ENCODE measurements at regions not wholly inside any gene's neighbourhood (a gene's known extent, or its start where the extent isn't known, plus 50 kb on each side); places are given as distances from the start of the nearest gene placed in this dataset.

DNA sequence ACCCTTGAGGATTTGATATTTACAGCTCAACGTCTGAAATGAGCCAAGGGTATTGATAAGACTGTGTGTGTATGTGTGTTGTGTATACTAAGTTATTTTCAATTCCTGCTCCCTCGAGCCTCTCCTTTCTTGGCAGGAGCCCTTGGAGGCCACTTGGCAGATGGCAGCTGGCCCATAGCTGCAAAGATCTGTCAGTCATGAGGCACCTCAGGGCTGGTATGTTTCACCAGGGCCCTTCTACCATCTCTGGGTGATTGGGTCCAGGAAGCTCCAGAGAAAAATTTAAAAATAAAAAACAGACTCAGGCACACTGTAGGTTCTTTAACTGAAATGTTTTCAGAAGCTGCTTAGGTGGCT, 355.7 kb downstream of the HAPSTR1 start:
- Histone ChIP-seq H3K27me3 (ENCODE audit: low read length) (no peaks in the 10 kb centered on the region), H3K4me2 (ENCODE audit: low read depth, low read length, poor library complexity, severe bottlenecking) (no peak overlapping the region), H3K36me3 (ENCODE audit: insufficient read depth, low read length) (no peaks in the 10 kb centered on the region), H3K9ac (ENCODE audit: low read length) (no peak overlapping the region), H3K4me3 (ENCODE audit: low read length) (no peak overlapping the region), H3K9me3 (ENCODE audit: low read length) (no peaks in the 10 kb centered on the region), H3K79me2 (ENCODE audit: low read length) (no peaks in the 10 kb centered on the region), H2AFZ (ENCODE audit: low read length) (no peak overlapping the region), H4K20me1 (ENCODE audit: insufficient read depth, low read depth, low read length) (no peaks in the 10 kb centered on the region), H3K9me2 (replicated peaks; ENCODE audit: insufficient read depth, low read length) (no peaks in the 10 kb centered on the region), H3K4me1 (ENCODE audit: low read length) (no peaks in the 10 kb centered on the region), H3K27ac (ENCODE audit: low read length) (no peak overlapping the region)
- DNase-seq = no peak

DNA sequence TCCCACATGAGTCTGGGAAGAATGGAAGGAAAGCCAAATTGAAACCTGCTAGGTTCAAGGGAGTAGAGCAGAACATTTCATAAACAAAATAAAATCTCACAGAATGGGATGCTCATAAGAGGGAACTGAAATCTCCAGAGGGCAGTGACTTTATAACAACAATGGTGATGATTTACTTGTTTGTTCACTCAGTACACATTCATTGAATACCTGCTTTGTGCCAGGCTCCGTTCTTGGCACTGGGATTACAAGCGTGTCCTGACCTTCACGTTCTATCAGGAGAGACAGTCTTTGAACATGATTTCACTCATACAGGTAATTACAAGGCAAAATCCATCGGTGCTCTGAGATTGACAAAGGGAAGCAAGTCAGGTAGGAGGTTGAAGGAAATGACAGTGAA, 356.3 kb downstream of the HAPSTR1 start:
- Histone ChIP-seq H3K9ac (ENCODE audit: low read length) (no peak overlapping the region), H3K9me2 (replicated peaks; ENCODE audit: insufficient read depth, low read length) (no peaks in the 10 kb centered on the region), H2AFZ (ENCODE audit: low read length) (no peak overlapping the region), H3K4me1 (ENCODE audit: low read length) (no peaks in the 10 kb centered on the region), H3K4me2 (ENCODE audit: low read depth, low read length, poor library complexity, severe bottlenecking) (no peak overlapping the region), H3K27me3 (ENCODE audit: low read length) (no peaks in the 10 kb centered on the region), H3K79me2 (ENCODE audit: low read length) (no peaks in the 10 kb centered on the region), H3K9me3 (ENCODE audit: low read length) (no peaks in the 10 kb centered on the region), H3K4me3 (ENCODE audit: low read length) (no peak overlapping the region), H3K27ac (ENCODE audit: low read length) (no peak overlapping the region), H3K36me3 (ENCODE audit: insufficient read depth, low read length) (no peaks in the 10 kb centered on the region), H4K20me1 (ENCODE audit: insufficient read depth, low read depth, low read length) (no peaks in the 10 kb centered on the region)
- DNase-seq = no peak

DNA sequence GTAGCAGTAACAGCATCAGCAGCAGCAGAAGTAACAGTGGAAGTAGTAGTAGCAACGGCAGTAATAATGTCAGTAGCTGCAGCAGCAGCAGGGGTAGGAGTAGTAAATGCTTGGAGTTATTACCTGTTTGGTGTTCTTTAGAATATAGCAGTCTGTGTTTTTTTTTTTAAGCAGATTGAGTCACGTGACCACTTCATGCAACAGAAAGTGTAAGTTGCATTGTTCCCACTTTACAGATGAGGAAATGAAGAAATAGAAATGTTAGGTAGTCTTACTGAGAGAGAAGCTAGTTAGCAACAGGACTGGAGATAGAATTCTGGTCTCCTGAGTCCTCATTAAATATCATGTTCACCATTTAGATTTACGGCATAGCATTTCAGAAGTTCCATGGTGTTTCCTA, 358.2 kb downstream of the HAPSTR1 start:
- Histone ChIP-seq H3K27ac (ENCODE audit: low read length) (no peak overlapping the region), H3K4me2 (ENCODE audit: low read depth, low read length, poor library complexity, severe bottlenecking) (no peak overlapping the region), H3K4me1 (ENCODE audit: low read length) (no peaks in the 10 kb centered on the region), H3K79me2 (ENCODE audit: low read length) (no peaks in the 10 kb centered on the region), H3K9me3 (ENCODE audit: low read length) (no peaks in the 10 kb centered on the region), H3K36me3 (ENCODE audit: insufficient read depth, low read length) (no peaks in the 10 kb centered on the region), H3K27me3 (ENCODE audit: low read length) (peaks cover 2% of the 10 kb centered on the region; the same call in 1 of the 2 replicates), H4K20me1 (ENCODE audit: insufficient read depth, low read depth, low read length) (no peaks in the 10 kb centered on the region), H3K9me2 (replicated peaks; ENCODE audit: insufficient read depth, low read length) (no peaks in the 10 kb centered on the region), H2AFZ (ENCODE audit: low read length) (no peak overlapping the region), H3K9ac (ENCODE audit: low read length) (no peak overlapping the region), H3K4me3 (ENCODE audit: low read length) (no peak overlapping the region)
- no peak for DNase-seq

DNA sequence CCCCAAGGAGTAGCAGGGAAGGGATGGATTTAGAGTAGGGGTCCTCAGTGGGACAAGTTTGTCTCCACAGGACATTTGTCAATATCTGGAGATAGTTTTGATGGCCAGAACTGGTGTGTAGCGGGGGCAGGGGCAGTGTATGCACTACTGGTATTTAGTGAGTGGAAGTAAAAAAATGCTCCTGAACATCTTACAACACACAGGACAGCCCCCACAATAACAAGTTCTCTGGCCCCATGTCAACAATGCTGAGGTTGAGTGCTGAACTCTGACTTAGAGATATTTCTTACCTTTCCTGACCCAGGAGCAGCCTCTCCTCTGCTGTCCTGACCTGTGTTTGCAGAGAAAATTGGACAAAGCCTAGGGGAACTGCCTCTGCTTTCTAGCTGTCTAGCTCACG, 365.8 kb downstream of the HAPSTR1 start:
- Histone ChIP-seq H3K9me3 (ENCODE audit: low read length) (no peaks in the 10 kb centered on the region), H3K27me3 (ENCODE audit: low read length) (peaks cover 2% of the 10 kb centered on the region; the same call in 1 of the 2 replicates), H2AFZ (ENCODE audit: low read length) (no peak overlapping the region), H3K4me3 (ENCODE audit: low read length) (no peak overlapping the region), H3K79me2 (ENCODE audit: low read length) (no peaks in the 10 kb centered on the region), H3K9me2 (replicated peaks; ENCODE audit: insufficient read depth, low read length) (no peaks in the 10 kb centered on the region), H4K20me1 (ENCODE audit: insufficient read depth, low read depth, low read length) (no peaks in the 10 kb centered on the region), H3K27ac (ENCODE audit: low read length) (no peak overlapping the region), H3K4me1 (ENCODE audit: low read length) (no peaks in the 10 kb centered on the region), H3K4me2 (ENCODE audit: low read depth, low read length, poor library complexity, severe bottlenecking) (no peak overlapping the region), H3K36me3 (ENCODE audit: insufficient read depth, low read length) (no peaks in the 10 kb centered on the region), H3K9ac (ENCODE audit: low read length) (no peak overlapping the region)
- no peak for DNase-seq

DNA sequence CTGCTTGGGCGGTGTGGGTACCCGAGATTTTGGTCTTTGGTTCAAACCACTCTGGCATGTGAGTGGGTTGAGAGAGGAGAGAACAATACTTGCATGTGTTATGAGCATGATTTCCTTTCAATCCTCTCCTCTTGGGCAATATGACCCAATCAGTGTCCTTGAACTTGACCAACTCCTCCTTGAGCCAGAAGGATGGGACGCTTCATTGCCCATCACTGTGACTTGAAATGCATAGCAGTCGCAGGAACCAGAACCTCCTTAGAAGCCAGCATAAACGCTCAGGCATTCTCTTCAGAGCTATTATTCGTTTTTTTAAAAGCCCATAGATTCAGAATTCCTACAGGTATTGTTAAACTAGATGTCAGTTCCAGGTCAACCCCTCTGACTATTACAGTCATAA, 367.4 kb downstream of the HAPSTR1 start:
- Histone ChIP-seq H4K20me1 (ENCODE audit: insufficient read depth, low read depth, low read length) (no peaks in the 10 kb centered on the region), H3K27me3 (ENCODE audit: low read length) (peaks cover under 1% of the 10 kb centered on the region; the same call in 1 of the 2 replicates), H3K9me2 (replicated peaks; ENCODE audit: insufficient read depth, low read length) (no peaks in the 10 kb centered on the region), H2AFZ (ENCODE audit: low read length) (no peak overlapping the region), H3K79me2 (ENCODE audit: low read length) (no peaks in the 10 kb centered on the region), H3K9me3 (ENCODE audit: low read length) (no peaks in the 10 kb centered on the region), H3K36me3 (ENCODE audit: insufficient read depth, low read length) (no peaks in the 10 kb centered on the region), H3K9ac (ENCODE audit: low read length) (no peak overlapping the region), H3K4me1 (ENCODE audit: low read length) (no peaks in the 10 kb centered on the region), H3K4me3 (ENCODE audit: low read length) (no peak overlapping the region), H3K4me2 (ENCODE audit: low read depth, low read length, poor library complexity, severe bottlenecking) (no peak overlapping the region), H3K27ac (ENCODE audit: low read length) (no peak overlapping the region)
- DNase-seq = no peak

DNA sequence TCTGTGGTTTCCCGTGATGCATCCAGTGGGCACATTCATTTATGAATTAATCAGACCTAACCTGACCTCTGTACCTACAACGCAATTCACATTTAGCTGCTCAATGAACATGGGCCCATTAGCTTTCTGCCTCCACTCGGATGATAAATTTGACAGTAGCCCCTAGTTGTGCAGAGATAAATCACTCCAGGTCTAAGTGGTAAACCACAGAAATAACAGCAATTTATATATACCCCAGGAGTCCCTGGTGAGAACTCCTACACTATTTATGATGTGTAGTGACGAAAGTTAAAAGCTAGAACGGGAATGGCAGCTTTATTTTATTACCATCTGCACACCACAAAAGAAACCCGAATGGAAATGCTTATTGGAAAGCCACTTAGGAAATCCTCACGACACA, 371.5 kb downstream of the HAPSTR1 start:
- Histone ChIP-seq H3K27me3 (ENCODE audit: low read length) (no peaks in the 10 kb centered on the region), H3K36me3 (ENCODE audit: insufficient read depth, low read length) (no peaks in the 10 kb centered on the region), H3K27ac (ENCODE audit: low read length) (no peak overlapping the region), H3K9me2 (replicated peaks; ENCODE audit: insufficient read depth, low read length) (no peaks in the 10 kb centered on the region), H2AFZ (ENCODE audit: low read length) (no peak overlapping the region), H3K79me2 (ENCODE audit: low read length) (no peaks in the 10 kb centered on the region), H3K4me3 (ENCODE audit: low read length) (no peak overlapping the region), H3K4me2 (ENCODE audit: low read depth, low read length, poor library complexity, severe bottlenecking) (no peak overlapping the region), H4K20me1 (ENCODE audit: insufficient read depth, low read depth, low read length) (no peaks in the 10 kb centered on the region), H3K9me3 (ENCODE audit: low read length) (no peaks in the 10 kb centered on the region), H3K4me1 (ENCODE audit: low read length) (no peaks in the 10 kb centered on the region), H3K9ac (ENCODE audit: low read length) (no peak overlapping the region)
- no peak for DNase-seq

DNA sequence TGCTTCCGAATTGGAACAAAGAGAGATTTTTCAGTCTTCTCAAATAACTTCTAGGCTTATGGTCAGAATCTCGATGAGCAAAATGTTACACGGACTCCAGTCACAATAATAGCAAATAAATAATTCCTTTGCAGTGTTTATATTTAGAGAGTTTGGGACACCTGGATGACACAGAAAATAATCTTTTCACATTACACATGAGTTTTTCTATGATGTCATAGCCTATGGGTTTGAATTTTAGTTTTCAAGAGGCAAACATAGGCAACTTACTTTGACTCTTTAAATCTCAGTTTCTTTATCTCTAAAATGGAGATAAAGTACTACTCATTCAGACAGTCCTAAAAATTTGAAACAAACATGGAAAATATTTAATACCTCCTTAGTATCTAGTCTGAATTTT, 372.0 kb downstream of the HAPSTR1 start:
- H3K9me3 ChIP-seq (ENCODE audit: low read length) = no peaks in the 10 kb centered on the region
- H3K27me3 ChIP-seq (ENCODE audit: low read length) = no peaks in the 10 kb centered on the region
- DNase-seq = no peak
- no peaks in the 10 kb centered on the region for H3K36me3 ChIP-seq (ENCODE audit: insufficient read depth, low read length)
- no peak overlapping the region for H3K4me2 ChIP-seq (ENCODE audit: low read depth, low read length, poor library complexity, severe bottlenecking)
- H2AFZ ChIP-seq (ENCODE audit: low read length) = no peak overlapping the region
- H3K9me2 ChIP-seq (replicated peaks; ENCODE audit: insufficient read depth, low read length) = no peaks in the 10 kb centered on the region
- H3K79me2 ChIP-seq (ENCODE audit: low read length) = no peaks in the 10 kb centered on the region
- no peak overlapping the region for H3K4me3 ChIP-seq (ENCODE audit: low read length)
- H3K4me1 ChIP-seq (ENCODE audit: low read length) = no peaks in the 10 kb centered on the region
- no peaks in the 10 kb centered on the region for H4K20me1 ChIP-seq (ENCODE audit: insufficient read depth, low read depth, low read length)
- no peak overlapping the region for H3K27ac ChIP-seq (ENCODE audit: low read length)
- no peak overlapping the region for H3K9ac ChIP-seq (ENCODE audit: low read length)

DNA sequence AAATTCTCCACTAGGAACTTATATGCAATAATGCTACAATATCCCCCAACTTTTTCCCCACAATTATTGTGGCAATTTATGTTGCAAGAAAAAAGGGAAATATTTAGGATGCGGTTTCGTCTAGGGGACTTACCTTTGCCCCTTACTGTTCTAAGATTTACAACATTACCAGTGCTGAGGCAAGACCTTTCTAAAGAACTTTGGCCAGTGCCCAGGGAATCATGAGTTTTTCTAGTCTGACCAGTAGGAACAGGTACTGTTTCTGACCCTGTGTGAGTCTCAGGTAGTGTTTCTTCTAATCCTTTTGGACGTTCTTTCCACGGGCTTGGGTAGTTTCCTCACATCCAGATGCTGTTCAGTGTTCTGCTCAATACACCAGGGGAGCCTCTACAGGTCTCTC, 373.7 kb downstream of the HAPSTR1 start:
- no peak for DNase-seq
- no peaks in the 10 kb centered on the region for H3K9me2 ChIP-seq (replicated peaks; ENCODE audit: insufficient read depth, low read length)
- no peak overlapping the region for H3K4me3 ChIP-seq (ENCODE audit: low read length)
- no peak overlapping the region for H3K9ac ChIP-seq (ENCODE audit: low read length)
- no peaks in the 10 kb centered on the region for H3K36me3 ChIP-seq (ENCODE audit: insufficient read depth, low read length)
- no peaks in the 10 kb centered on the region for H3K4me1 ChIP-seq (ENCODE audit: low read length)
- H3K9me3 ChIP-seq (ENCODE audit: low read length) = no peaks in the 10 kb centered on the region
- no peaks in the 10 kb centered on the region for H4K20me1 ChIP-seq (ENCODE audit: insufficient read depth, low read depth, low read length)
- no peaks in the 10 kb centered on the region for H3K79me2 ChIP-seq (ENCODE audit: low read length)
- H3K27ac ChIP-seq (ENCODE audit: low read length) = no peak overlapping the region
- H3K4me2 ChIP-seq (ENCODE audit: low read depth, low read length, poor library complexity, severe bottlenecking) = no peak overlapping the region
- H2AFZ ChIP-seq (ENCODE audit: low read length) = no peak overlapping the region
- no peaks in the 10 kb centered on the region for H3K27me3 ChIP-seq (ENCODE audit: low read length)

DNA sequence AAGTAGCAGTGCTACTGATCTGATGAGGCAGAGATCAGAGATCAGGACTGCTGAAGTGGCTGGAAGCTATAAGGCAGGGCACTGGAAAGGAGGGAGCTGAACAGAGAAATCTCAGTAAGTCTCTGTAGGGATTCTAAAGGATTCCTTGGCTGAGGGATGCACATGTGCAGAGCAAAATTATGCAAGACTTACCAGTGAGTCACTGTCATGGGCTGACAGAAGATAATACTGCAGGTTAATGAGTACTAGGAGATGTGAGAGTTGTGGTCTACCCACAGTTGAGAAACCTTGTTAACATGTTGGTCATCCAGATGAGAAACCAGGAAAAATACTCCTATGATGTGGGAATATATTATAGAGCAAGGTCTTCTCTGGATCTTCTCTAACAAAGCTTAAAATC, 378.1 kb downstream of the HAPSTR1 start:
- Histone ChIP-seq H3K27me3 (ENCODE audit: low read length) (no peaks in the 10 kb centered on the region), H2AFZ (ENCODE audit: low read length) (no peak overlapping the region), H3K27ac (ENCODE audit: low read length) (no peak overlapping the region), H3K36me3 (ENCODE audit: insufficient read depth, low read length) (no peaks in the 10 kb centered on the region), H4K20me1 (ENCODE audit: insufficient read depth, low read depth, low read length) (no peaks in the 10 kb centered on the region), H3K9ac (ENCODE audit: low read length) (no peak overlapping the region), H3K4me3 (ENCODE audit: low read length) (no peak overlapping the region), H3K9me3 (ENCODE audit: low read length) (no peaks in the 10 kb centered on the region), H3K9me2 (replicated peaks; ENCODE audit: insufficient read depth, low read length) (no peaks in the 10 kb centered on the region), H3K79me2 (ENCODE audit: low read length) (no peaks in the 10 kb centered on the region), H3K4me2 (ENCODE audit: low read depth, low read length, poor library complexity, severe bottlenecking) (no peak overlapping the region), H3K4me1 (ENCODE audit: low read length) (no peaks in the 10 kb centered on the region)
- DNase-seq = no peak
